ENCODE measurements at regions not wholly inside any gene's neighbourhood (a gene's known extent, or its start where the extent isn't known, plus 50 kb on each side); places are given as distances from the start of the nearest gene placed in this dataset.
A peak's percentile ranks its signal among the peaks of the same experiment; 100 is the strongest.
"Not testable (repeated sequence)": the region's sequence is repeated elsewhere in the genome, so short reads cannot be mapped to it uniquely, and the experiment has no call there.

- DNase-seq (ENCODE audit: low spot score): no peak
Measured at GRCh38 chr4:38382520-38382919, 281.5 kb upstream of the KLF3 start.

- DNase-seq (ENCODE audit: low spot score): no peak
Measured at GRCh38 chr4:38383646-38384121, 280.3 kb upstream of the KLF3 start.

GRCh38 chr4:38385093-38386004 lies 278.6 kb upstream of the KLF3 start:
- DNase-seq (ENCODE audit: low spot score): peak; percentile 67

- no peak for DNase-seq (ENCODE audit: low spot score)
Measured at GRCh38 chr4:38386005-38386551, 277.9 kb upstream of the KLF3 start.

- DNase-seq (ENCODE audit: low spot score): no peak
Measured at GRCh38 chr4:38386654-38387188, 277.3 kb upstream of the KLF3 start.

GRCh38 chr4:38387348-38387747 lies 276.7 kb upstream of the KLF3 start:
- peak; percentile 19 for DNase-seq (ENCODE audit: low spot score)

GRCh38 chr4:38387819-38388218 lies 276.2 kb upstream of the KLF3 start:
- DNase-seq (ENCODE audit: low spot score): no peak

GRCh38 chr4:38388907-38389306 lies 275.1 kb upstream of the KLF3 start:
- DNase-seq (ENCODE audit: low spot score): not testable (repeated sequence)

GRCh38 chr4:38390969-38391545 lies 272.9 kb upstream of the KLF3 start:
- DNase-seq (ENCODE audit: low spot score): no peak

- DNase-seq (ENCODE audit: low spot score): no peak
Measured at GRCh38 chr4:38392223-38392855, 271.7 kb upstream of the KLF3 start.

GRCh38 chr4:38396091-38396490 lies 267.9 kb upstream of the KLF3 start:
- no peak for DNase-seq (ENCODE audit: low spot score)

- no peak for DNase-seq (ENCODE audit: low spot score)
Measured at GRCh38 chr4:38396845-38397547, 267.0 kb upstream of the KLF3 start.

GRCh38 chr4:38400946-38401345 lies 263.1 kb upstream of the KLF3 start:
- DNase-seq (ENCODE audit: low spot score): no peak

- no peak for DNase-seq (ENCODE audit: low spot score)
Measured at GRCh38 chr4:38406243-38406642, 257.8 kb upstream of the KLF3 start.

GRCh38 chr4:38409852-38410251 lies 254.1 kb upstream of the KLF3 start:
- DNase-seq (ENCODE audit: low spot score): no peak

GRCh38 chr4:38411092-38411491 lies 252.9 kb upstream of the KLF3 start:
- no peak for DNase-seq (ENCODE audit: low spot score)

GRCh38 chr4:38411981-38412536 lies 251.9 kb upstream of the KLF3 start:
- no peak for DNase-seq (ENCODE audit: low spot score)

GRCh38 chr4:38413524-38414341 lies 250.3 kb upstream of the KLF3 start:
- peak; percentile 70 for DNase-seq (ENCODE audit: low spot score)

- no peak for DNase-seq (ENCODE audit: low spot score)
Measured at GRCh38 chr4:38414410-38414809, 249.6 kb upstream of the KLF3 start.

- DNase-seq (ENCODE audit: low spot score): no peak
Measured at GRCh38 chr4:38415682-38416081, 248.3 kb upstream of the KLF3 start.

Data from LoVo (cell line).